ENCODE measurements at regions not wholly inside any gene's neighbourhood (a gene's known extent, or its start where the extent isn't known, plus 50 kb on each side); places are given as distances from the start of the nearest gene placed in this dataset.
A peak's percentile ranks its signal among the peaks of the same experiment; 100 is the strongest.

DNA sequence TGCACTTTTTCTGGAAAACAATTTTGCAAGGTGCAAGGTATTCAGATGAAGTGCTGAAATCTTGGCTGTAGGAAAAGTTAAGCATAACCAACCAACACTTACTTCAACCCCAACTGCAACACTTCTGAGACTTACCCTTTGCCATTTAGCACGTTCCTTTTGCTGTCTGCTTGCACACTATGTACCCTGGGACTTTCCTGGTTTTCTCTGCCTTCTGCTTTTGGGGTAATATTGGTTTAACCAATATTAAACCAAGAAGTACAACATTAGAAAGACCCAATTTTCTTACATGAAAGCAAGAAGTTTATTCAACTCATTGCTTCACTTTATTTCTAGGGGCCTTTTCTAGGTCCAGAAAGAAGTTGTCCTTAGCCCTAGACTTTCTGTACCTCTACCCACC lies 193.0 kb downstream of the HLX start:
- Histone ChIP-seq H3K4me1 (peaks cover 0 to 13% (median 4%) of the 10 kb centered on the region in 4 donors), H3K36me3 (no peaks in the 10 kb centered on the region), H3K27me3 (no peaks in the 10 kb centered on the region), H3K27ac (no peak overlapping the region), H3K4me3 (no peak overlapping the region), H3K9me3 (no peaks in the 10 kb centered on the region)
- no peak for DNase-seq
- WGBS, 2 donors: 44 to 62% methylated on average over 1 of the region's 1 CpG
- ATAC-seq (ENCODE audit: low FRiP score in 2 of 2): no peak
- TF ChIP-seq POLR2A (IDR thresholded peaks at IDR 0.05) (no peak), POLR2AphosphoS5 (IDR thresholded peaks at IDR 0.05) (no peak), EP300 (IDR thresholded peaks at IDR 0.05) (no peak)
- TF ChIP-seq, protein P1, sequence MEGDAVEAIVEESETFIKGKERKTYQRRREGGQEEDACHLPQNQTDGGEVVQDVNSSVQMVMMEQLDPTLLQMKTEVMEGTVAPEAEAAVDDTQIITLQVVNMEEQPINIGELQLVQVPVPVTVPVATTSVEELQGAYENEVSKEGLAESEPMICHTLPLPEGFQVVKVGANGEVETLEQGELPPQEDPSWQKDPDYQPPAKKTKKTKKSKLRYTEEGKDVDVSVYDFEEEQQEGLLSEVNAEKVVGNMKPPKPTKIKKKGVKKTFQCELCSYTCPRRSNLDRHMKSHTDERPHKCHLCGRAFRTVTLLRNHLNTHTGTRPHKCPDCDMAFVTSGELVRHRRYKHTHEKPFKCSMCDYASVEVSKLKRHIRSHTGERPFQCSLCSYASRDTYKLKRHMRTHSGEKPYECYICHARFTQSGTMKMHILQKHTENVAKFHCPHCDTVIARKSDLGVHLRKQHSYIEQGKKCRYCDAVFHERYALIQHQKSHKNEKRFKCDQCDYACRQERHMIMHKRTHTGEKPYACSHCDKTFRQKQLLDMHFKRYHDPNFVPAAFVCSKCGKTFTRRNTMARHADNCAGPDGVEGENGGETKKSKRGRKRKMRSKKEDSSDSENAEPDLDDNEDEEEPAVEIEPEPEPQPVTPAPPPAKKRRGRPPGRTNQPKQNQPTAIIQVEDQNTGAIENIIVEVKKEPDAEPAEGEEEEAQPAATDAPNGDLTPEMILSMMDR (IDR thresholded peaks at IDR 0.05): no peak

DNA sequence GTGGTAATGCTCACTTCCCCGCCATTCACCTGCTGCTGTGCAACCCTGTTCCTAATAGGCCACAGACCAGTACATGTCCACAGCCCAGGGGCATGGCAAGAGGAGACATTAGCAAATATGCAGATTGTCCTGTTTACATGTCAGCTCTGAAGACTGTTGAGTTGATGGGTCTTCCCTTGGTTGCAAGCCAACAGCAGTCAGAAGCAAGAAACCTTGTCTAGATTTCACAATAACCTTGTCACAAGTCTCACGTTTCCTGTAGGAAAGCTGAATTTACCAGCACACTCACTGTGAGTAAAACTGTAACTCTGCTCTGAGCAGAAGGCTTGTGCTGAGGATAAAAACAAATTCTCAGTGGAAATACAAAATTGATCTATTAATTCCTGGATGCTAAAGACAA lies 195.1 kb downstream of the HLX start:
- Histone ChIP-seq H3K27me3 (no peaks in the 10 kb centered on the region), H3K27ac (peak overlapping the region in 2 of 4 donors; percentile 2 to 57), H3K4me1 (peaks cover 0 to 13% (median 4%) of the 10 kb centered on the region in 4 donors), H3K9me3 (no peaks in the 10 kb centered on the region), H3K4me3 (no peak overlapping the region), H3K36me3 (no peaks in the 10 kb centered on the region)
- TF ChIP-seq, protein P1 (IDR thresholded peaks at IDR 0.05): no peak
- peak in 1 of 4 donors; percentile 3 for TF ChIP-seq EP300 (IDR thresholded peaks at IDR 0.05)
- 56 to 75% methylated on average over 2 of the region's 2 CpGs for WGBS, 2 donors
- ATAC-seq (ENCODE audit: low FRiP score in 2 of 2) (no peak), DNase-seq (no peak)

DNA sequence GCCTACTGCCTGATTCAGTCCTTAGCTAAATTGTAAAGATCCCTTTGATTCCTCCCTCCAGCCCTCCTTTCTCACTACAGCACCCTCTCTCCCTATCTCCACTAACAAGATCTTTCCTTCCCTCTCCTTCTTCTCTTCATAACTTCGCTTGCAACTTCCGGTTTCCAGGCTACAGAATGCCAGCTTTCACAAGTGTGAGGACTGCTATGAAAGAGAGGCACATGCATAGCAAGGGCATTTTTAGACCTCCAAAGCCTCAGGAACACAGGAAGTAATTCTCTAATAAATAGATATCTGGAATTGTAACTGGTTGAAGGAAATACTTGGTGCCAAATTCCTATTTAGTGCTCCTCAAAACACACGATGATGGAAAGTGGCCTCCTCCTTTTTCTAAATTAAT lies 196.7 kb downstream of the HLX start:
- WGBS, 2 donors: 28 to 46% methylated on average over 3 of the region's 3 CpGs
- H3K4me1 ChIP-seq: peaks cover 0 to 13% (median 4%) of the 10 kb centered on the region in 4 donors
- no peaks in the 10 kb centered on the region for H3K9me3 ChIP-seq
- TF ChIP-seq, protein P1 (IDR thresholded peaks at IDR 0.05): no peak
- TF ChIP-seq POLR2AphosphoS5 (IDR thresholded peaks at IDR 0.05): no peak
- TF ChIP-seq POLR2A (IDR thresholded peaks at IDR 0.05): no peak
- no peak for TF ChIP-seq EP300 (IDR thresholded peaks at IDR 0.05)
- H3K27ac ChIP-seq: no peak overlapping the region
- H3K27me3 ChIP-seq: no peaks in the 10 kb centered on the region
- DNase-seq (no peak), ATAC-seq (ENCODE audit: low FRiP score in 2 of 2) (no peak)
- H3K4me3 ChIP-seq: no peak overlapping the region
- no peaks in the 10 kb centered on the region for H3K36me3 ChIP-seq

DNA sequence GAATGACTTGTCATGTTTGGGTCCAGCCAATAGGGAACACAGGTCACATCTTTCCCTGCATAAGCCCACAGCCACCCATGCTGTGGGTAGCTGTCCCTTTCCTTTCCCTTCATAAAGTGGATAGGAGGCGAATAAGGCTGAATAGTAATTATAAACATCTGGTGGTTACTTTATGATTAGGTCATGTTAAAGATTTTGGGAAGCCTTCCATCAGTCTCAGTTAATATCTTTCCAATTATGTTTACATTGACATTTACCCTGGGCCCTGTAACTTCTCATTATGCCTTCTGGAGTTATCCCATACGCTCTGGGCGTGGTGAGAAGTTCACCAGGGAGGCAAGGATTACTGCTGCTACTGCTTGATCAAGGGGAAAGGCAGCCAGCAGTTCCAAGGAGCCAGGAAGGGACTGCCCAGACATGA lies 197.2 kb downstream of the HLX start:
- no peaks in the 10 kb centered on the region for H3K27me3 ChIP-seq
- 86% methylated on average over 3 of the region's 3 CpGs for WGBS, 2 donors
- no peak for DNase-seq

More for the DNA sequence above, 197.2 kb downstream of the HLX start:
- Histone ChIP-seq H3K27ac (no peak overlapping the region), H3K4me3 (no peak overlapping the region), H3K9me3 (no peaks in the 10 kb centered on the region), H3K36me3 (no peaks in the 10 kb centered on the region), H3K4me1 (peaks cover 0 to 10% (median 3%) of the 10 kb centered on the region in 4 donors)
- TF ChIP-seq POLR2A (IDR thresholded peaks at IDR 0.05): no peak
- TF ChIP-seq, protein P1 (IDR thresholded peaks at IDR 0.05): no peak
- TF ChIP-seq POLR2AphosphoS5 (IDR thresholded peaks at IDR 0.05): no peak
- TF ChIP-seq EP300 (IDR thresholded peaks at IDR 0.05): no peak
- ATAC-seq (ENCODE audit: low FRiP score in 2 of 2): no peak

All from upper lobe of left lung (tissue), 6 donors.